ENCODE measurements at regions not wholly inside any gene's neighbourhood (a gene's known extent, or its start where the extent isn't known, plus 50 kb on each side); places are given as distances from the start of the nearest gene placed in this dataset.

DNA sequence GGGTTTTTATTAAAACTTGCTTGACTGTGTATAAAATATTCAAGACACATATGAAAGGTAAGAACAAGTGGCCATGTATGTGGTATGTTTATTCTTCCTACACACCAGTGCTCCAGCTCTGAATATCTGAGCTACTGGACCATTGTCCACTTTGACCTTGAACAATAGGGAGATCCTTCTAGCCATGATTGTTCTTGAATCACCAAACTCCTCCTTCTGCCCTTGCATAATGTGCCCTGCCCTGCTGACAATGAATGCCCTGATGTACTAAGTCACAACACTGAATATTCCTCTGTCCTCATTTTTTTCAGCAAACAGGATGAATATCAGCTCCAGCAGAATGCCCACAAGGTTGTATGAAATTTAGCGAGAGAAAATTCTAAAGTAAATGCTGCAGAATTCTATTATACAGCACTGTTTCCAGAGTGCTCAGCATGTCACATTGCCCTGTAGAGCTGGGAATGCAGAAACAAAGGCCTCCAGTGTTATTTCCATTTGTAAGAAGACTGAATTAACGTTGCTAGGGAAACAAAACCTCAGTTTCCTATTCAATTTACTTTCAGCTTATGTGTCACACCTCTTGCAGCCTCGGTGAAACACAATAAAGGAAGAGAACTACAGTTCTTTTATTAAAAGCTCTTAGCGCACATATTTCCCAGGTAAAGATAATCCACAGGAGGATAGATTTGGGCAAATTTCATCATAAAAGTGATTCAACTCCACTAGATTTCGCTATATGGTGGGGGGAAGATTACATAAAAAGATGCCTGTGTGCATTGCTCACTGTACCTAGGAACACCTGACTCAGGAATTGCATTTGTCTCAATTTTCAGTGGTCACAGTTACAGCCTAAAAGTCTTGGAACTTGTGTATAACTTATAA lies 187.4 kb upstream of the ATP1B1 start:
- no peak for DNase-seq (ENCODE audit: low spot score)

DNA sequence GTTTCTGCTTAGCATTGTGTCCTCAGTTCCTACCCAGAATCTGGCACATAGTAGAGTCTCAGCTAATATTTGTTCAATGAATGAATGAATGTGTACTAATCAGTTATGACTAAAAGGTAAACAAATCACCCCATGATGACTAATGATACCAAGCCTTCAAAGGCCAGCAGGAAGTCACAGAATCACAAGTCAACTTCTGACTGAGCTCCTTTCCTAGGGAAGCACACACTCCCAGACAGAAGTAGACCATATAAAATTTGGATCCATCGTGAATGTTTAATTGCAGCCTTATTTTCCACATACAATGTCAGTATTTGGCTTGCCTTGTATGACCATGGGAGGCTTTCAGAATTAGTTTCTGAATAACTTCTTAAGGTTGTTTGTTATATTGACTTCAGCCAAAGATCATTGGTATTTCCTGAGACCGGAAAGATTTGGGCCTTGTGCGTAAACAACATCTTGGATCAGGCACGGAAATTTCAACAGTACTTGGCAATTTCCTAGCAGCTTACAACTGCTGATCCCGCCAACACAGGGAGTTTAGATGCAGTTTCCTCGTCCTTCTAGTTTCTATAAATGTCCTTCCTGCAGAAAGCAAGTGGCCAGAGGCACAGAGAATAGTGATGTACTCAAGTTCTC lies 185.9 kb upstream of the ATP1B1 start:
- DNase-seq (ENCODE audit: low spot score), result no peak

DNA sequence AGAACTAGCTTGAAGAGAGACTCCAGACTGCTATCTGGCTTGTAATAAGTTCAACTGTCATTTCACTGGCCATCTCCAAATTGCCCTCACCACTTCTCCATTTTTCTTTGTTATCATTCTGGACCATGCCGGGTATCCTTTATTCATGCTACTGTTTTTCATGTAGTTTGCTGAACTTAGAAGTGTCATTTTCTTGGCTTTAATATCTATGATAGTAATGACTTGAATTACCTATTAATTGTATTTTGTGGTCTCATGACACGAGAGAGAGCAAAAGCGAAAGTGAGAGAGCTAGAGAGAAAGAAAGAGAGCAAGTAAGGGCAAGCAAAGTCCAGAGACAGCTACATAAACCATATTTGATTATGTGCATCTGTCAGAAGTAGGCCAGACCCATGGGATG lies 184.9 kb upstream of the ATP1B1 start:
- DNase-seq (ENCODE audit: low spot score), result no peak

DNA sequence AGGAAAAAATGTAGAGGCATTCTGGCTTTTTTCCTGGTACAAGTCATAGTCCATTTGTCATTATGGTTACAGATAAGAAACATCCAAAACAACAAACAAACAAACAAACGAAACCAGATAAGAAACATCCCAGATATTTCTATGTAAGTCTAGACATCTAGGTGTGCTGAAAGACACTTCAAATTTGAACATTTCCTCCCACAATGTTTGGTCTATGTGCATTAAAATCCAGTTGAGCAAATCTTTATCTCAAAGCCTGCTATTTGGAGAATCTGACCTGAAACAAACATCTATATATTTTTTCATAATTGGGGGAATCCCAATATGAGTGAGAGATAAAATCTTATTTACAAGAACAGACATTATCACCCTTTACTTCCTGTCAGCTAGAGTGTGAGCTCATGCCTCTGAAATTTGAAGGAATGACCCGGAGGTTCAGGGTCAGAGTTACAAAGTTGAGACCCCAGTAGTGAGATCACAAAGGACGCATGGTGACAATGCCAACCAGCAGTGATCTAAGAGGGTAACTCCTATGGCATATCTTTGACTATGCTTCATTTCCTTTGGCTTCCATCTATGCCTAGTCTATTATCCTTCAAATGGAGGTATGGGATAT lies 182.9 kb upstream of the ATP1B1 start:
- DNase-seq (ENCODE audit: low spot score), result no peak

DNA sequence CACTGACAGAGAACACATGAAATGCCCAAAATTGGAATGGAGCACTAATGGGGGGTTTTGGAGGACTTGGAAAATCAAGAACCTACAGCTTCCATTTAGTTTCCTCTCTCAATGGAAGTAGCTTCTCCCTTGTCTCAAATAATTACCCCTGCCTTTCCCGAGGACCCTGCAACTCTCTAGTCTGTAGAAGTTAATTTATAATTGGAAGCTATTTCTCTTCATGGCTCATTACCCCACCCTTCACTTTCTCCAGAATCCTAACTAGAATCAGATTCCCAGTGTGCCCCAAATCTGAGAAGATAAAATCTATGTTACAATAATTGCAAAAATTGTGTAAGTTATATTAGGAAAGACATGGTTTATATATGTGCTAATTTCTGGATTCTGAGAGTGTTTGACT lies 181.5 kb upstream of the ATP1B1 start:
- no peak for DNase-seq (ENCODE audit: low spot score)

DNA sequence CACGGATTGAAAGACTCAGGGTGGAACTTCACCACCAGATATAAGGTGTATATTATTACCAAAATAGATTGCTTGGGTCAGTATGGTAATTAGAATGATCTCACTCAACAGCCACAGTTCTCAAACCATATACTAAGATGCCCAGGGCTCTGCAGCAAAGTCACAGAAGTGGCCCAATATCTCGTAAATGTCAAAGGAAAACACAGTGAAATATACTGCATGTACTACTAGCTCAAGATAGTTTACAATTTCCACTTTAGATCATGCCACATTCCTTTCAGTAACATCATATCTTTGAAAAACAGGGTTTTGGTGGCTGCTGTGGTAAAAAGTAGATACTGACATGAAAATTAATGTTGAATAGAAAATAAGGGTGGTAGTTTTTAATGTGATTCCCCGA lies 180.3 kb upstream of the ATP1B1 start:
- DNase-seq (ENCODE audit: low spot score), result no peak

DNA sequence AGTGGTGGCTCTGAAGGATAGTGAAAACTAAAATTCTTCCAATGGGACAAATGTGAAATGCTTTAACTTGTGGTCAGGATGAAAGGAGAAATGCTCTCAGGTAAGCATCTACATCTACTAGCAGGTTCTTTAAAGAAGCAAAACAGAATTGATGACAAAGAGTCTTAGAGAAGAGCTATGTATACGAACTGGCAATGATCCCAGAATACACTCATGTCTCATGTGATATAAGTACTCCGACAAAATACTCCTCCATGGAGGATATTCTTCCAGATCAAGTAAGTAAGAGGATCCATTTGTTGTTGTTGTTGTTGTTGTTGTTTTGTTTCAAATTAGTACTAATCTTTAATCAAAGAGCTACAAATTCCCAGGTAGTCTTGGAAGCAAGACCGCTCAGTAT lies 174.0 kb upstream of the ATP1B1 start:
- no peak for DNase-seq (ENCODE audit: low spot score)

DNA sequence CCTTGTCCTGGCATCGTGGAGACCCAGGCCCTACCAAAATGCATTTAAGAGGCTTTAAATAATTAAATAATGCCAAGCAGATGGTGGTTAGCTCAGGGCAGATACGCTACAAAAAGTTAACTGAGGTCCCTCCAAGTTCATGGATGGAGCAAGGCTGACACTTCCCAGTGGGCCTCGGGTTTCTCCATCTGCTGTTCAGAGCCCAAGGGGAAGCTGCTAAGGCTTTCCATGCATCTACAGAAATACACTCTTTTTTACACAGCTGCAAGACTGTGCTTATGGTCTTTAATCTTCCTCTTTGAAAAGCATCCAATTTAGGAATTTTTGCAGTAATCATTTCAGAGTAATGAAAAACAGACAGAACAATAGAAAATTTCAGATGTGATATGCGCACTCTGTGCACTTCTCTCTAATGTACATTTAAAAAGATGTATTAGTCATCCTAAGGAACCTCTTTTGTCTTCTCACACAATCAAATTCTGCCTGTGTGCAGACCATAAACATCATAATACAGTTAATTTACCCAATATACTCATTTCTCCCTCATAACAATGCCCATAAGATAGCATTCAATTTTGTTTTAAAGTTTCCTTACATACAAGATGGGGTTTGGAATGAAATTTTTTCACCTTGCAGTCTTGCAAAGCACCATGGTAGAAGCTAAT lies 173.2 kb upstream of the ATP1B1 start:
- no peak for DNase-seq (ENCODE audit: low spot score)

DNA sequence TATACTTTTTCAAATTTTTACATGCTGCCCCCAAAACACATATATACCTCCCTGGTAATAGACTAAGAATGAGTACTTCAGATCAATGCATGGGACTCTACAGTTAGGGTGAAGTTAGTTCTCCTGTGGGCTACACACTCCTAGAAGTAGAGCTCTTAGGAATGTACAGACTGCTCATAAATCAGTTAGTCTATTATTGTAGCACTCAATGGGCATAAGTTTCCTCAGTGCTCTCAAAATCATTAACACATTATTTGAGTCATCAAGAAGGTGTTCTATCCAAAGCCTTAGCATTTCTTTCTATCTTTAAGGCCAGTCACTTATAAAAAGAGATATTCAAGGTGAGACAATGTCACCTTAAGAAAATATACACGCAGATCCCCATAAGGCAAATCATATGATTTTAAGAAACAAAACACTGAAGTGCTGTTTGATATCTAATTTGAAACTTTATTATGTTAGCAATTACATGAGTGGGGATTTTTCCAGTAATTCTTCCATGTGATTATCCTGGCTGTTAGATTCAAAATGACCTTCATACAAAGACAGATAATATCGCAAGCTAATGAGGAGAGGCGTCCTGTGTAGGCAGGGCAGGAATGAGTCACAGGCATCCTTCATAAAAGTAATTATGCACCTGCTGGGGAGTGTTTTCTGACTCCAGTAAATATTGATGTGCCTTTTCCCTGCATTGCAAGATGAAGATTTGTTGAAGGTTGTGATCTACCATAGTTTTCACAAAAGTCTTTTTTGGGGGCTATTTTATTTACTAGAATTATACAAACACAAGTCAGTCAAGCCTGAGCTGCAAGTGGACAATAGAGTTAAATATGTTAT lies 167.2 kb upstream of the ATP1B1 start:
- DNase-seq (ENCODE audit: low spot score), result no peak

DNA sequence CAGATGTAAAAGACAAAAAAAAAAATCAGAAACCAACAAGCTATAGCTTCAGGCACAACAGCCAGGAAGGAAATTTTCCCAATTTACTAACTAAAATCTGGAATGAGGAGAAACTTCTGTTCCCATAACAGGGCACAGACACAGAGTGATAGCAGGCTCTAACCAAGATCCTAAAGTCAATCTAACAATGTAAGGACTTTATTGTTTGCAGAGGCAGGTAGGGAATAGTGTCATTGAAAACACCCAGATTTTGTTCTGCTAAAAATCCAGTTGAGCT lies 166.6 kb upstream of the ATP1B1 start:
- no peak for DNase-seq (ENCODE audit: low spot score)

DNA sequence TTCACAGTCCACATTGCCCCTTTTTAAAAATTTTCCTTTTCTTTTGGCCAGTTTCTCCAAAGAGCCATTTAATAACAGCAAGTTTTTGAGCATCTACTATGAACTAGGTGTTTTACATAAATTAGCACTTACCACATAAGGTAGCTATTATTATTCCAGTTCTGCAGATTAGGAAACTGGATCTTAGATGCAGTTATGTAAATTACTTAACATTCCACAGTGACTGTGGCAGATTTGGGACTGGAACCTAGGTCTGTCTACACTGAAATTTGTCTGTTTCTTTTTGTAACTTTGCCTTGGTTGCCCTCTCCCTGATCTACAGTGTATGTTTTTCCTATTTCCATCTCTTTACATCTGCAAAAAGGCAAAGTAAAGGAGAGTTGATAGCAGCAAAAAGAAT lies 164.8 kb upstream of the ATP1B1 start:
- no peak for DNase-seq (ENCODE audit: low spot score)

DNA sequence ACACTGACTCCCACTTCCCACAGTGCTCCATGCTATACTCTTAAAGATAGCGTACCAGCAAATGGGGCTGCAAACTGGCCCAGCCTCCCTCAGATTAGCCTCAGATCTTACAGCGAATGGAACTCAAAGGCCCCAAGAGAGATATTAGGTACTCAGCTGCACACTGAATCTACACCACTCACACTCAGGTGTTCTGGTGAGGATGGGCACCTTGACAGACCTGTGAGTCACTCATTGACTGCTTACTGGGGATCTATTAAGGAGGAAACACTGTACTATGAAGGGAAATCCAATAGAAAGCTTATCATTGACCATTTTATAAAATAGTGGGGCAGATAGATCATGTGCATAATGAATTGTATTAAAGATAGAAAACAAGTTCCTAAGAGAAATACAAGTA lies 164.3 kb upstream of the ATP1B1 start:
- no peak for DNase-seq (ENCODE audit: low spot score)

DNA sequence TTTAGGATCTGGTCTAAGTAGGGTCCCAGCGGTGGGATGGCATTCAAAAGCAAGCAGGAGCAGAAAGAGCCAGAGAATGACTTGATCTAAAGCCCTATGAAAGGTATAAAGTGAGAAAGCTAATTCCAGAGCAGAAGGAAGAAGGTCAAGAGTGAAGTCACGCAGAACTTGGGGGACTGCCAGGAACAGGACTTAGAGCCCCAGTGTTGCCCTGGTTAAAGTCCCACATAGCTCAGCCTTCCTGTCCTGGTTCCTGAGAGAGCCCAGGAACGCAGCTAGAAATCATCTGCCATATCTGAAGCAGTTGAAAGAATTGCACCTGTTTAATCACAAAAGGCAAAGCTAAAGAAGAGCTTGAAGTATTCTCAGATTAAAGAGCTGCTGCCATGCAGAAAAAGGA lies 160.6 kb upstream of the ATP1B1 start:
- no peak for DNase-seq (ENCODE audit: low spot score)

DNA sequence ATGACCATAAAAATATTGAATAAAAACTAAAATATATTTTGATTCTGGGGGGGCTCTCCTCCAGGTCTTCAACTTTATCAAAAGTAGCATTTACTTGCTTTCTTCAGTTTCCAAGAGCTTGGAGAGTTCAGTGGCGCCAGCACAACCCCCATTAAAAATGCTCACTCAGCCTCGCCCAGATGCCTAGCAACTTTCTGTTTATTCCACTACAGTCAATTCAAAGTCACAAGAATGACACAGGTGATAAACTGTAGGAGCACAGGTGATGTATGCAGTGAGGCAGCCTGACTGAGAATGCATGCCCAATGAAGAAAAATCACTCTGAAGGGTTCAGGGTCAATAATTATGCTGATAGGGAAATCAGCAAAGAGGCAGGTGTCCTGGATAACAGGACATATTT lies 159.4 kb upstream of the ATP1B1 start:
- no peak for DNase-seq (ENCODE audit: low spot score)

DNA sequence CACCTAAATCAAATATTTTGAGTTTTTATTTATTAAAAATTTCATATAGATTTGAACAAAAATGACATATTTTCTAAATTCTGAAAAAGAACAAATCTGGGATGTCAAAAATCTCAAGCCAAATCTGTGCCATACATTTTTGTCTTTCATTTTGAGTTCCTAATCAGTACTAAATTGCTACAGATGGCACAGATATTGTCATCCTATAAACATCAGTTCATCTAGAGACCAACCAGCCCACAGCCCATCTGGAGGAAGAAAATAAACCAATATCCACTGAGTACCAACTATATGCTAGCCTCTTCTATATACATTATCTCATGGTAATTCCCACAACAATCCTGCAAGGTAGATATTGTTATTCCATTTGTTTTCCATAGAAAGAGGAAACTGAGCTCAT lies 156.8 kb upstream of the ATP1B1 start:
- no peak for DNase-seq (ENCODE audit: low spot score)

DNA sequence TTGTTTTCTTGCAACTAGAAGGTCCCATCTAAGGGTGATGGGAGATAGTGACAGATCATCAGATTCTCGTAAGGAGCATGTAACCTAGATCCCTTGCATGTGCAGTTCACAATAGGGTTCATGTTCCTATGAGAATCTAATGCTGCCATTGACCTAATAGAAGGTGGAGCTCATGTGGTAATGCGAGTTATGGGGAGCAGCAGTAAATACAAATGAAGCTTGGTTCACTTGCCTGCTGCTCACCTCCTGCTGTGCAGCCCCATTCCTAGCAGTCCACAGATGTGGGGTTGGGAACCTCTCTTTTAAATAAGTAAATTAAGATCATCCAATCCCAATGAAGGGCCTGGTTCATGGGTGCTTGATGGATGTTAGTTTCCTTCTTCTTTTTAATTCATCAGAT lies 148.7 kb upstream of the ATP1B1 start:
- no peak for DNase-seq (ENCODE audit: low spot score)

DNA sequence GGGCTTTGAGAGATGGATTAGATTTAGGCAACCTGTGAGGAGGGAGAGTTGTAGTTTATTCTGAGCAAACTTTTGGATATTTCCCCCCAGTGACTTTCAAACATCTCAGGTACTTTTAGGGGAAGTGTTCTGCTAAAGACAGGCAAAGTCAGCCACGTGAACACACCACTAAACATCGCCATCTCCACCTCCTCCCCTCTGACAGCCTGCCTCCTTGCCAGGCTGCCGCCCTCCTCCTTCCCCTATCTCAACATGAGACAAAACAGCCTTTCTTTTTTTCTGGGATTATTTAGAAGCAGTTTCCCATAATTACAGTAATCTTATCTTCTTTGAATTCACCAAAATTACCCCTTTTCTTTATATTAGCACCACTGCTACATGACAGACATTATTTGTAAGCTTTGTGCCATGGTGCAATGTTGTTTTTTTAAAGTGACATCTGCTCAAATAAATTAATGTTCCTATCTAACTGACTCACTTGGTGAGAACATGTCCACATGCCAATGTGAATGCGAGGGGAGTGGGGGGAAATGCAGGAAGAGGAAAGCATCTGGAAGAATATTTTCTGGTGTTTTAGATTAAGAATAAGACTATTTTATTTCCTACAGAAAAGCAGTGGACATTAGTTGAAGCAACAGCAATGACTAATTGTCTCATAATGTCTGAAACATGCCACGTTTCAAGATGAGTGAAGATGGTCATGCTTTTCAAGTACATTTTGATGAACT lies 147.8 kb upstream of the ATP1B1 start:
- no peak for DNase-seq (ENCODE audit: low spot score)

DNA sequence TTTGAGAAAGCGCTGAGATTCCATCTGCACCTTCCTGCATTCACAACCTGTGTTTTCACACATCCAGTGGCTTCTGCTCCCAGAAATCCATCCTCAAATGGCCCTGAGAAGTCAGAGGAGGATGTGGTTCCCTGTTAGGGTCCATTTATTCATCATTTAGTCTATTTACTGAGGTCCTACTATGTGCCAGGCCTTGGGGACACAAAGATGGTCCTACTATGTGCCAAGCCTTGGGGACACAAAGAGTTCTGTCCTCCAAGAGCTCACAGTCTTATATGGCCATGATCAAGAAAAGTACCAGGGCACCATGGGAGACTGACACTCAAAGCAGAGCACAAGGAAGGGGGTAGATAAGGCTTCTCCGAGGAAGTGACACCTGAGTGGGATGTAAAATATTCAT lies 147.1 kb upstream of the ATP1B1 start:
- DNase-seq (ENCODE audit: low spot score), result no peak

DNA sequence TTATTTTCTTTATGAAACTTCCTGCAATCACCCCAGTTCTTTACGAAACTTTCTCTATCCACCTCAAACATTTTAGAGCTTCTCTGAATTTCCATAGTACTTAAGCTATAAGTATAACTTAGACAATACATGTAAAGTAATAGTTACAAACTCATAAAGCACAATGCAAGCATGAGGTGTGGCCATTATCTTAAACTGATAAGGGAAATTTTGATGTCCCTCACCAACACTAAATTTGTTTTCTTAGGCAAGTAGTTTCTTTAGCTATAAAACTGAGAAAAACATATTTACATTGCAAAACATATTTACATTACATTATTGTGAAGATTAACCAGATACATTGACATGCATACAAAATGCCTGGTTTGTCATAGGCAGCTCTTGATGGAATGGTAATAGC lies 146.4 kb upstream of the ATP1B1 start:
- DNase-seq (ENCODE audit: low spot score), result no peak

DNA sequence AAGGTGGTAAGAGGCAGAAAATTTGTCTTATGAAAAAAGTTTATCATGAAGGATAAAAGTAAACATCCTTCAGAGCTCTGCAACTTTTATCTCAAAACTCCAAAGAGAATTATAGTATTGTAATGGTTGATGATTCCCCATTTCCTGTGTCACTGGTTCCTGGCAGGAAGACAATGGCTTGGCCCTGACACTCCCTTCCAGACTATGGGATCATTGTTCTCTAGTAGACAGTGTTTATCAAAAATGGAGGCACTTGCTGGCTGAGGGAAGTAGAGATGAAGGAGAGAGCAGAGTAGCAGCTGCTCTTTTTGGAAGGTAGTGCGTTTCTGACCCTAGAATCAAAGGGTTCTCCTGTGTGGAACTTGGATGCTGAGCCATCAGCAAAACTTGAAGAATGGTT lies 145.9 kb upstream of the ATP1B1 start:
- DNase-seq (ENCODE audit: low spot score), result no peak

DNA sequence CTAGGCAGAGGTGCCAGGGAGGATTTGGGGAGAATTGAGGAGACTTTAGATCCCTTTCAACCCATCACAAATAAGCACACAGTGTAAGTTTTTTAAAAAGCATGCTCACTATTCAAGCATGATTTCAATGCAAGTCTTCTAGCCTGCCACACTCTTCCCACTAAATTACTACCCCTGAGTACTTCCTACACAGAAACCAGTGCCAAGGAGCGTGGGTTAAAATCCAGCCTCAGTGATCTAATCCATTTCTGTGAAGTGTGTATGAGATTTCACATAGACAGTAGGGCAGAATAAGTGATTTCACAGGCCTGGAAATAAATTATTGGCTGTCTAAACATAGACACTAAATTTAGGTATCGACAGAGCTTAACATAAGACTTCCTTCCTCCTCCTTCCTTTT lies 142.9 kb upstream of the ATP1B1 start:
- DNase-seq (ENCODE audit: low spot score), result no peak

DNA sequence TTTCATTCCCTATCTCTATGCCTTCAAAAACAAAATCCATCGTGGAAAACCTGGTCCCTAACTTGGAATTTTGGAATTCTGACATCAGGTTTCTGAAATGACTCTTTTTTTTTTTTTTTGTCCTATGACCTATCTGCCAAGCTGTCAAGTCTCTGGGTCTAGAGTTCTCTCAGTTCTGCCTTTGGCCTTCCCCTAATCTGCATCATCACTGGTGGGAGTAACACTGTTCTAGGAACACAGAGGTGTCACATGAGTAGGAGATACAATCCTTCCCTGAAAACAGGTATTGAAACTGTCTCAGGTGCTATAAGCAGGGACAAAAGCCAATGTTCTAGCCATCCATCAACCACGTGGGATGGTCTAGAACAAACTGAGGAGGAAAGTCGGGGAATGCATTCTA lies 142.0 kb upstream of the ATP1B1 start:
- DNase-seq (ENCODE audit: low spot score), result no peak

All from CD4-positive, alpha-beta T cell treated with Interleukin-15 for 4 hours (primary cell).